GM12878 (cell line): ENCODE measurements at regions not wholly inside any gene's neighbourhood (a gene's known extent, or its start where the extent isn't known, plus 50 kb on each side); places are given as distances from the start of the nearest gene placed in this dataset.

Experiments
- ATAC-seq: fragments of 200-7000 bp; cut with Tn5 transposase; 3 replicates; pipeline ENCODE4 v1.9.1; 2020; ENCODE audit warnings: mild to moderate bottlenecking, moderate library complexity
- BruUV-seq: library from RNA; stranded (reverse); fragments of 400-500 nt; replicated peaks from 2 replicates; lab custom pipeline; 2021; lab: Mats Ljungman, UMichigan
- CTCF ChIA-PET: fragments of 300-600 bp; sonication (Branson Sonifier 250); formaldehyde crosslinking; extraction: SDS; loops from one replicate; lab custom pipeline; 2021; ENCODE audit warnings: inconsistent platforms; lab: Yijun Ruan, JAX
- POLR2A ChIA-PET: fragments of 350-600 bp; formaldehyde crosslinking; extraction: SDS; loops from one replicate; lab custom pipeline; 2021; ENCODE audit warnings: inconsistent platforms; lab: Charles Lee
- RAD21 ChIA-PET: fragments of 300-600 bp; sonication (Branson Sonifier 250); formaldehyde crosslinking; loops from one replicate; lab custom pipeline; 2023; ENCODE audit warnings: antibody characterized with exemption; ENCODE audit not compliant: unreplicated experiment; lab: Charles Lee
- SMC1A ChIA-PET: fragments of 300-600 bp; sonication (Branson Sonifier 250); formaldehyde crosslinking; loops from one replicate; lab custom pipeline; 2023; ENCODE audit not compliant: unreplicated experiment, uncharacterized antibody; lab: Charles Lee
- DNase-seq: peaks from one replicate; pipeline ENCODE4 v3.0.0-alpha.2; 2011; ENCODE audit warnings: low read depth, low spot score
- FAIRE-seq: peaks from 3 replicates; lab custom pipeline; 2011; peaks lifted over from hg19 to GRCh38; lab: Jason Lieb, UNC
- H2AFZ ChIP-seq: 2 replicates; pipeline ENCODE4 v1.6.0; 2011; ENCODE audit warnings: low read depth, low read length, control low read depth; ENCODE audit not compliant: control insufficient read depth
- H3K27ac ChIP-seq: 2 replicates; pipeline ENCODE4 v1.5.1; 2011; ENCODE audit warnings: control low read depth; ENCODE audit not compliant: control insufficient read depth, insufficient read depth
- H3K27me3 ChIP-seq, 2 experiments: replicated peaks in 1 of 2; 2 replicates each; pipeline versions ENCODE4 v1.6.0 to v1.6.1; 2011; ENCODE audit warnings: low read length in 1 of 2; ENCODE audit not compliant: control insufficient read depth in 2 of 2, insufficient read depth in 2 of 2
- H3K36me3 ChIP-seq, 2 experiments: 2 replicates each; pipeline ENCODE4 v1.5.1; 2011; ENCODE audit warnings: low read length in 1 of 2; ENCODE audit not compliant: control insufficient read depth in 2 of 2, insufficient read depth in 2 of 2
- H3K4me1 ChIP-seq: 2 replicates; pipeline ENCODE4 v1.6.1; 2011; ENCODE audit warnings: mild to moderate bottlenecking, low read length, moderate library complexity, mixed read lengths; ENCODE audit not compliant: control insufficient read depth, insufficient read depth
- H3K4me2 ChIP-seq: 2 replicates; pipeline ENCODE4 v1.6.0; 2011; ENCODE audit warnings: control low read depth; ENCODE audit not compliant: control insufficient read depth, insufficient read depth
- H3K4me3 ChIP-seq: fragments of 200-600 bp; sonication (generic); 2 replicates; pipeline ENCODE4 v1.5.1; 2016
- H3K79me2 ChIP-seq: 2 replicates; pipeline ENCODE4 v1.6.0; 2011; ENCODE audit warnings: low read length; ENCODE audit not compliant: control insufficient read depth, insufficient read depth
- H3K9ac ChIP-seq: 2 replicates; pipeline ENCODE4 v1.8.0; 2011; ENCODE audit warnings: low read length, control low read depth, mixed read lengths; ENCODE audit not compliant: control insufficient read depth, insufficient read depth
- H3K9me3 ChIP-seq: replicated peaks from 3 replicates; pipeline ENCODE4 v1.5.1; 2011; ENCODE audit warnings: mild to moderate bottlenecking, low read length; ENCODE audit not compliant: control insufficient read depth, insufficient read depth
- H4K20me1 ChIP-seq: 2 replicates; pipeline ENCODE4 v1.6.0; 2011; ENCODE audit not compliant: control insufficient read depth, insufficient read depth
- DPF2 ChIP-seq: fragments of 450-650 bp; IDR thresholded peaks from 2 replicates; pipeline ENCODE4 v1.6.1; 2017; ENCODE audit warnings: mild to moderate bottlenecking
- ETV6 ChIP-seq, 2 experiments: fragments of 450-650 bp in 1 of 2; IDR thresholded peaks in 1 of 2; conservative IDR thresholded peaks in 1 of 2; 2 replicates each; pipeline ENCODE4 v1.6.1; 2014; ENCODE audit warnings: antibody characterized with exemption in 1 of 2, borderline replicate concordance in 1 of 2, low read depth in 1 of 2, mild to moderate bottlenecking in 1 of 2, moderate library complexity in 1 of 2
- NRF1 ChIP-seq: conservative IDR thresholded peaks from 2 replicates; pipeline ENCODE4 v1.6.1; 2011; ENCODE audit warnings: mild to moderate bottlenecking, low read depth, low read length, improper control_type of control experiment
- USF2 ChIP-seq: IDR thresholded peaks from 2 replicates; pipeline ENCODE4 v1.6.1; 2011; ENCODE audit warnings: low read depth, low read length, improper control_type of control experiment, borderline replicate concordance
- ZNF24 ChIP-seq: fragments of 450-650 bp; IDR thresholded peaks from 2 replicates; pipeline ENCODE4 v1.6.1; 2017; ENCODE audit warnings: antibody characterized with exemption, mild to moderate bottlenecking
- WGBS: methylation state at CpG from one replicate; pipeline ENCODE4 v1.1.6; 2016; ENCODE audit warnings: low lambda C conversion rate; ENCODE audit not compliant: insufficient replicate concordance, insufficient coverage; ENCODE audit errors: missing lambda C conversion rate; 5-methylcytosine and 5-hydroxymethylcytosine counted together
- in situ Hi-C: fragments of 300-500 bp; cut with MboI; formaldehyde crosslinking; loops from 9 replicates; pipeline ENCODE4 v1.14.3; 2018; ENCODE audit warnings: mixed read lengths
- intact Hi-C: fragments of 100-400 bp; cut with micrococcal nuclease; formaldehyde crosslinking; loops from one replicate; pipeline ENCODE4 v1.14.2; 2022; ENCODE audit not compliant: unreplicated experiment
- TF ChIP-seq, protein P1 (sequence below): fragments of 450-650 bp; IDR thresholded peaks from 2 replicates; pipeline ENCODE4 v1.6.1; 2016; ENCODE audit warnings: mild to moderate bottlenecking, moderate library complexity, borderline replicate concordance
- TF ChIP-seq, protein P2 (sequence below): IDR thresholded peaks from 2 replicates; pipeline ENCODE4 v1.6.1; 2012; ENCODE audit warnings: low read depth, low read length, improper control_type of control experiment
- TF ChIP-seq, protein P3 (sequence below): fragments of 450-650 bp; formaldehyde crosslinking; IDR thresholded peaks from 2 replicates; pipeline ENCODE4 v1.4.0; 2020; ENCODE audit warnings: mild to moderate bottlenecking, moderate library complexity

DNA sequence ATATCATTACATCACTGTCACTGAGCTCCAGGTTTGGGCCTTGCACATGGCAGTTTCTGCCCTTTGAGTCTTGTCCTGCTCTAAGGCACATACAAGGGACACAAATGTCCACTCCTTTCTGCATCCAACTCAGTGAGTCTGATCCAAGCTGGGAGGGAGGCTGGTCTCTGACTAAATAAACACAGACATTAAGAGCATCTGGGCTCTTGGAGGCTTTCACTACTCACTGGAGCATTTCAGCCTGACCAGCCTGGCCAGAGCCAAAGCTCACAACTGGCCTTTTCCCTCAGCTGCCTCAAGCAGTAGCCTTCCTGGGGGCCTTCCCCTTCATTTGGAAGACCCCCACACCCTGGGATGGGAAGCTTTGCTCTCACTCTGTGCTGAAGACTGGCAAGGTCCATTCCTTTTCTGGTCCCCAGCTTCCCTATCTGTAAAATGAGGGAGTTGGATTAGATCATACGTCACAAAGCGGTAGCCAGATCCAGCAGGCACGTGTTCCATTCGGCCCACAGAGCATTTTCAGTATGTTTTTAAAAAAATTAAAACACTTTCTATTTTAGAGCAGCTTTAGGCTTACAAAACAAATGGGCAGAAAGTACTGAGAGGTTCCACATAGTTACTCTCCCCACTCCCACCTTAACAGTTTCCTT, 58.6 kb upstream of the XPA start (continued):
- no peak for TF ChIP-seq ETV6 (conservative IDR thresholded peaks at IDR 0.05 in 1 of 2, IDR thresholded peaks at IDR 0.05 in 1 of 2; ENCODE audit: borderline replicate concordance in 1 of 2, low read depth in 1 of 2)

GRCh38 chr9:97756991-97757390, 59.9 kb upstream of the XPA start:
- RAD21 ChIA-PET = no interaction called here
- intact Hi-C loops = no loop called here
- Histone ChIP-seq H3K9me3 (no peaks in the 10 kb centered on the region), H4K20me1 (no peaks in the 10 kb centered on the region), H3K4me2 (no peak overlapping the region), H3K4me3 (no peak overlapping the region), H3K79me2 (no peaks in the 10 kb centered on the region), H3K27ac (no peak overlapping the region), H3K27me3 (no peaks in the 10 kb centered on the region; a peak in 2 of 4 replicates), H3K9ac (no peak overlapping the region), H3K4me1 (no peaks in the 10 kb centered on the region), H3K36me3 (no peaks in the 10 kb centered on the region), H2AFZ (no peak overlapping the region)
- in situ Hi-C loops = no loop called here
- CTCF ChIA-PET = no interaction called here
- WGBS = 5% methylated on average over 3 of the region's 3 CpGs
- FAIRE-seq = no peak
- POLR2A ChIA-PET = no interaction called here
- no peak for DNase-seq
- BruUV-seq = no TSS peak
- no peak for ATAC-seq
- SMC1A ChIA-PET = no interaction called here
- TF ChIP-seq ZNF24 (no peak), NRF1 (no peak), DPF2 (no peak), USF2 (no peak)
- TF ChIP-seq, protein P1, sequence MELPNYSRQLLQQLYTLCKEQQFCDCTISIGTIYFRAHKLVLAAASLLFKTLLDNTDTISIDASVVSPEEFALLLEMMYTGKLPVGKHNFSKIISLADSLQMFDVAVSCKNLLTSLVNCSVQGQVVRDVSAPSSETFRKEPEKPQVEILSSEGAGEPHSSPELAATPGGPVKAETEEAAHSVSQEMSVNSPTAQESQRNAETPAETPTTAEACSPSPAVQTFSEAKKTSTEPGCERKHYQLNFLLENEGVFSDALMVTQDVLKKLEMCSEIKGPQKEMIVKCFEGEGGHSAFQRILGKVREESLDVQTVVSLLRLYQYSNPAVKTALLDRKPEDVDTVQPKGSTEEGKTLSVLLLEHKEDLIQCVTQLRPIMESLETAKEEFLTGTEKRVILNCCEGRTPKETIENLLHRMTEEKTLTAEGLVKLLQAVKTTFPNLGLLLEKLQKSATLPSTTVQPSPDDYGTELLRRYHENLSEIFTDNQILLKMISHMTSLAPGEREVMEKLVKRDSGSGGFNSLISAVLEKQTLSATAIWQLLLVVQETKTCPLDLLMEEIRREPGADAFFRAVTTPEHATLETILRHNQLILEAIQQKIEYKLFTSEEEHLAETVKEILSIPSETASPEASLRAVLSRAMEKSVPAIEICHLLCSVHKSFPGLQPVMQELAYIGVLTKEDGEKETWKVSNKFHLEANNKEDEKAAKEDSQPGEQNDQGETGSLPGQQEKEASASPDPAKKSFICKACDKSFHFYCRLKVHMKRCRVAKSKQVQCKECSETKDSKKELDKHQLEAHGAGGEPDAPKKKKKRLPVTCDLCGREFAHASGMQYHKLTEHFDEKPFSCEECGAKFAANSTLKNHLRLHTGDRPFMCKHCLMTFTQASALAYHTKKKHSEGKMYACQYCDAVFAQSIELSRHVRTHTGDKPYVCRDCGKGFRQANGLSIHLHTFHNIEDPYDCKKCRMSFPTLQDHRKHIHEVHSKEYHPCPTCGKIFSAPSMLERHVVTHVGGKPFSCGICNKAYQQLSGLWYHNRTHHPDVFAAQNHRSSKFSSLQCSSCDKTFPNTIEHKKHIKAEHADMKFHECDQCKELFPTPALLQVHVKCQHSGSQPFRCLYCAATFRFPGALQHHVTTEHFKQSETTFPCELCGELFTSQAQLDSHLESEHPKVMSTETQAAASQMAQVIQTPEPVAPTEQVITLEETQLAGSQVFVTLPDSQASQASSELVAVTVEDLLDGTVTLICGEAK = no peak
- TF ChIP-seq, protein P2, sequence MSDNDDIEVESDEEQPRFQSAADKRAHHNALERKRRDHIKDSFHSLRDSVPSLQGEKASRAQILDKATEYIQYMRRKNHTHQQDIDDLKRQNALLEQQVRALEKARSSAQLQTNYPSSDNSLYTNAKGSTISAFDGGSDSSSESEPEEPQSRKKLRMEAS = no peak
- TF ChIP-seq, protein P3, sequence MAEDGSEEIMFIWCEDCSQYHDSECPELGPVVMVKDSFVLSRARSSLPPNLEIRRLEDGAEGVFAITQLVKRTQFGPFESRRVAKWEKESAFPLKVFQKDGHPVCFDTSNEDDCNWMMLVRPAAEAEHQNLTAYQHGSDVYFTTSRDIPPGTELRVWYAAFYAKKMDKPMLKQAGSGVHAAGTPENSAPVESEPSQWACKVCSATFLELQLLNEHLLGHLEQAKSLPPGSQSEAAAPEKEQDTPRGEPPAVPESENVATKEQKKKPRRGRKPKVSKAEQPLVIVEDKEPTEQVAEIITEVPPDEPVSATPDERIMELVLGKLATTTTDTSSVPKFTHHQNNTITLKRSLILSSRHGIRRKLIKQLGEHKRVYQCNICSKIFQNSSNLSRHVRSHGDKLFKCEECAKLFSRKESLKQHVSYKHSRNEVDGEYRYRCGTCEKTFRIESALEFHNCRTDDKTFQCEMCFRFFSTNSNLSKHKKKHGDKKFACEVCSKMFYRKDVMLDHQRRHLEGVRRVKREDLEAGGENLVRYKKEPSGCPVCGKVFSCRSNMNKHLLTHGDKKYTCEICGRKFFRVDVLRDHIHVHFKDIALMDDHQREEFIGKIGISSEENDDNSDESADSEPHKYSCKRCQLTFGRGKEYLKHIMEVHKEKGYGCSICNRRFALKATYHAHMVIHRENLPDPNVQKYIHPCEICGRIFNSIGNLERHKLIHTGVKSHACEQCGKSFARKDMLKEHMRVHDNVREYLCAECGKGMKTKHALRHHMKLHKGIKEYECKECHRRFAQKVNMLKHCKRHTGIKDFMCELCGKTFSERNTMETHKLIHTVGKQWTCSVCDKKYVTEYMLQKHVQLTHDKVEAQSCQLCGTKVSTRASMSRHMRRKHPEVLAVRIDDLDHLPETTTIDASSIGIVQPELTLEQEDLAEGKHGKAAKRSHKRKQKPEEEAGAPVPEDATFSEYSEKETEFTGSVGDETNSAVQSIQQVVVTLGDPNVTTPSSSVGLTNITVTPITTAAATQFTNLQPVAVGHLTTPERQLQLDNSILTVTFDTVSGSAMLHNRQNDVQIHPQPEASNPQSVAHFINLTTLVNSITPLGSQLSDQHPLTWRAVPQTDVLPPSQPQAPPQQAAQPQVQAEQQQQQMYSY (CRISPR knock-in tag) = no peak
